SK-N-DZ (cell line): ENCODE measurements at regions not wholly inside any gene's neighbourhood (a gene's known extent, or its start where the extent isn't known, plus 50 kb on each side); places are given as distances from the start of the nearest gene placed in this dataset.

Experiments
- DNase-seq: peaks from one replicate; pipeline ENCODE4 v3.0.0-alpha.2; 2015; ENCODE audit warnings: low spot score

DNA sequence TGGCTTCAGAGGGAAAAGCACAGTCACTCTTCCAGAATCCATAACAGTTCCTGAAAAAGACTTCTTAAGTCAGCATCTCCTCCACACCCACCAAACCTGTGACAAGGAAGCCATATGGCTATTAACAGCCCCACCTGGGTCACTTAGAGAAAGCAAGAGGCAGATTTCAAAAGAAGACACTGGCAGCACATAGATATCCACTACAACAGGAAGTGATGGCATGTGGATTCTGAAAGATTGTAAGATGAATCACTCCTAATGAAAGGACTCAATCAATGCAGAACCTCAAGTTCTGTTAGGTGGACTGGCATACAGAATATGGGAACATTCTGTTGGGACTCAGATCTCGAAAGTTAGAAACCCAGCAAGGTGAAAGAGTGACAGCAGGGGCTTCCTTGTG is 365.9 kb downstream of the TGFB2 start:
- DNase-seq, result no peak

GRCh38 chr1:218711884-218712674 is 366.9 kb downstream of the TGFB2 start:
- DNase-seq, result no peak

- no peak for DNase-seq
Measured at GRCh38 chr1:218712677-218713076, 367.5 kb downstream of the TGFB2 start.

- no peak for DNase-seq
Measured at GRCh38 chr1:218715961-218716669, 371.0 kb downstream of the TGFB2 start.

- no peak for DNase-seq
Measured at GRCh38 chr1:218717575-218717974, 372.4 kb downstream of the TGFB2 start.

- no peak for DNase-seq
Measured at GRCh38 chr1:218718206-218718605, 373.1 kb downstream of the TGFB2 start.

DNA sequence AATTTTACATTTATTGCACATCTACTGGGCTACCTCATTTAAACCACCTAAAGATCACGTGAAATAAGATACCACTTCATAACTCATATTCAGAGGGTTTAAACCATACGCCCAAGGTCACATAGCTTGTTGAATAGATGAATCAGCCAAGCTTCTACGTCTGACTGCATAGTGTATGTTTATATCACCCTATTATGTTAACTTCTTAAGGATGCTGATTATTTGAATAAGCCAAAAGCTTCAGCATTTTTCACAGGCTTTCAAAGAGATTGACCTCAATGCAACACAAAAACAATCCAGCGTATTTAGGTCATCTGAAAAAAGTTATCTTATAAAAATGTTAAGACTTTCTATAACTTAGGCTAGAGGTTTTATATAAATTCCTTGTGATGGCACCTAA is 373.8 kb downstream of the TGFB2 start:
- DNase-seq, result no peak

GRCh38 chr1:218728898-218729565 is 383.9 kb downstream of the TGFB2 start:
- peak; percentile 5 for DNase-seq

- no peak for DNase-seq
Measured at GRCh38 chr1:218735436-218736032, 390.4 kb downstream of the TGFB2 start.

DNA sequence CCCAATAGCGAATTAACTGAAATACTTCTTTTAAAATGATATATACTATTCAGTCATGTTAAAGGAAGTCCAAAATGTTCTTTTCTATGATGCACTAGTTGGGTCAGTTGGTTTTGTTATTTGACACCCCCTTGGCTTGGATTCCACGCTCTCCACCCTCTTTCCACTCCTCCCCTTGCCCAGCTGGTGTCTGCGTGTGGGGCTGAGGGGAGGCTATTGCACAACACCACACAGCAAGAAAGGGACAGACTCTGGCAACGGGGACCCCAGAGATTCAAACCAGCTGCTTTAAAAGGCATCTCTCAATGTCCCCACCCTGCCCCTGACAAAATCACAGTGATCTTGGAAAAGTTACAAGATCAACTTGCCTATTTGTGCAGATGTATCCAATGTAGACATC is 394.3 kb downstream of the TGFB2 start:
- no peak for DNase-seq

DNA sequence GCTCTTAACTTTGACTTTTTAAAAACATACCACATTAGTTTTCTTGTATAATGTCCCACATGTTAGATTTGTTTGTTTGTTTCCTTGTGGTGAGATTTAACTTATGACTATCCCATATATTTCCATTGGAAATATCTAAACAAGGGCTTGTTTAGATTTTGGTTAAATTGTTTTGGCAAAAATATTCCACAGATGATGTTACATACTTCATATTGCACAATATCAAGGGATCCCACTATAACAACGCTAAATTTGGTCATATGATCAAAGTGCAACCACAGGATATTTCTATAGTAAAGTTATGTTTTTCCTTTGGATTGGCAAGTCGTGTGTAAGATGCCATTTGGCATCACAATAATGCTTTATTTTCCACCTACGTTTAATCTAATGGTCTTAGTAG is 396.7 kb downstream of the TGFB2 start:
- DNase-seq, result no peak

DNA sequence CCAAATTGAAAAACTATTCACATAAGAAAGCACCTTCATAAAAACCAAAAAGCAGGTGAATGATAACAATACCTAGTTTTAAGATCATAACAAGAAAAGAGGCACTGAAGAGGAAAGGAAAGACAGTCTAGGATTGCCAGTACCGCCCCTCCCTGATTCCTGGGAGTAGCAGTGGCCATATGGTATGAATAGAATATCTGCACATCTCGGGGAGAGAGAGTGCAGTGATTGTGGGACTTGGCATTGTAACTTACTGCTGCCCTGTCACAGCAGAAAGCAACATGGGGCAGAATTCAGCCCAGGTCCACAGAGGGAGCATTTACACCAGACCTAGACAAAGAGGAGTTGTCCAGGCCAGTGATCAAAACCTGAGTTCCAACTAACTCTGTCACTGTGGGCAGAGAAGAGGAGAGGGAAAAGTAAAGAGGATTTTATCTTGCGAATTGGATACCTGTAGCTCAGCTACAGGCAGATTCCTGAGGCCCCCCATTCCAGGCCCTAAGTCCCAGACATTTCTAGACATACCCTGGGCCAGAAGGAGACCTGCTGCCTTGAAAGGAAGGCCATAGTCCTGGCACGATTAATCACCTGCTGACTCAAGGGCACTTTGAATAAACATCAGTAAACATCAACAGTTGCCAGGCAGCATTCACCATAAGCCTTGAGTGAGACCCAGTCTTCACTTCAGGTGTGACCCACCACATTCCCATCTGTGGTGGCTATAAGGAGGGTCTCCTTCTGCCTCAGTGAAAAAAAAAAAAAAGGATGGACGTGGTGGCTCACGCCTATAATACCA is 397.5 kb downstream of the TGFB2 start:
- DNase-seq, result no peak

DNA sequence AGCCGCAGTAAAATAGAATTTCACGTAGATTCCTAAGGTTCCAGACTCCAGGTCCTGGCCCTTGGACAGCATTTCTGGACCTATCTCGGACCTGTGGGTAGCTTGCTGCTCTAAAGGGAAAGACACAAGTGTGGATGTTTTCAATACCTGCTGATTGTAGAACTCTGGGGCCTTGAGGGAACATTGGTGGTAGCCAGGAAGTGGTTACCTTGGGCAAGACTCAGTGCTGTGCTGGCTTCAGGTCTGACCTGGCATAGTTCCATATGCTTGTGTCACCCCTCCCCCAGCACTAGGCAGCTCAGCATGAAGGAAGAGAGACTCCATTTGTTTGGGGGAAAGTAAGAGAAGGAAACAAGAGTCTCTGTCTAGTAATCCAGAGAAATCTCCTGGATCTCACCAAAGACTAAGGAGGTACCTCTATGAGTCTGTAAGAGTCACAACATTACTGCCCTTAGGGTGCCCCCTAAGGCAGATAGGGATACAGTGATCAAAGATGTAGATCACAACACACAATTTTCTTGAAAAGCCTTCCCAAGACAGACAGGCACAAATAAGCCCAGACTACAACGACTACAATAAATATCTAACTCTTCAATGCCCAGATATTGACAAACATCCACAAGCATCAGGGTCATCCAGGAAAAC is 398.8 kb downstream of the TGFB2 start:
- no peak for DNase-seq

- no peak for DNase-seq
Measured at GRCh38 chr1:218748071-218748470, 402.9 kb downstream of the TGFB2 start.

DNA sequence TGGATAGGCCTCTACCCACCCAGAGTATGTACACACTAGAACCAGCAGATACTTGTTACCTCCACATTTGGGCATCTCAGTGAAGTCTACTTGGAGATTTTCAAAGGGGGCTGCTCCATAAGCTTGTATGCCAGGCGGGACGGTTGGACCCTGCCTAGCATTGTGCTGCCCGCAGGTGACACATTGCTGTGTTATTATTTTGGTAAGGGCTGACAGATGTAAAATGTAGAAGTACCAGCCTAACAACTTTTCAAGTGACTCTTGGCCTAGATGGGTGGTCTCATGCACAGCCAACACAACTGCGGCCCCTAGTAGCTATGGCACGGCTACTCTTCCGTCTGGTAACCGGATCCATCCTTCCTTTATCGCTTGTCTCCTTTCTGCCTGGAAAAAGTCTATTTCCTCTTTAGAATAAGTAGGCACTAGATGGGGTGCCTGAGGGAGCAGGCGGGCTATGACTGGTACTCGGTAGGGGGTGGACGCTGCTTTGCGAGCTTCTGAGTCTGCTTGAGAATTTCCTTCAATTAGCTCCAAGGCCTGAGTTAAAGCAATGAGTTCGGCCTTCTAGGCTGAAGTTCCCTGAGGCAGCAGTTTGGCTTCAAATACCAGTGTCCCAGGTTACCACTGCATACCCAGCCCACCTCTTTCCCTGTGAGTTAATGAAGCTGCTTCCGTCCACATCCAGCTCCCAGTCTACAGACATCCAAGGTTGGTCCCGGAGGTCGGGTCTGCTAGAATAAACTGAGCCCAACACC is 405.3 kb downstream of the TGFB2 start:
- DNase-seq, result no peak

- DNase-seq, result no peak
Measured at GRCh38 chr1:218751208-218751948, 406.2 kb downstream of the TGFB2 start.

DNA sequence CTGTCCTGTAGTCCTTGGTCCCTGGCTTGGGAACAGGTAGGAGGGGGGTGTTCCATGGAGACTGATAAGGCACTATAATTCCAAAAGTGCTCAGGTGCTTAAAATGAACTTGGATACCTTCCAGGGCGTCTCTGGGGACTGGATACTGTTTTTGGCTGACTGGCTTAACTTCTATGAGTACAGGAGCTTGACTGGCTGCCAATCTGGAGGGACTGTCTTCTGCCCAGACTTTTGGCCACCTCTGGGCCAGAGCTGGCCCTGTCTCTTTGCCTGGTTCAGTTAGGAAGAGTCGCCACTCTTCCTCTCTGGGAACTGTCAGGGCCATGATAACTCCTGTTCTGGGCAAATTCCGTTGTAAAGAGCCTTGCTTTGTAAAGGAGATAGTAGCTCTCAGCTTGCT is 407.0 kb downstream of the TGFB2 start:
- DNase-seq, result no peak

GRCh38 chr1:218754477-218754876 is 409.3 kb downstream of the TGFB2 start:
- no peak for DNase-seq

GRCh38 chr1:218755128-218755527 is 410.0 kb downstream of the TGFB2 start:
- DNase-seq, result no peak
